GM18519 (cell line): ENCODE measurements at regions not wholly inside any gene's neighbourhood (a gene's known extent, or its start where the extent isn't known, plus 50 kb on each side); places are given as distances from the start of the nearest gene placed in this dataset.
"Not testable (repeated sequence)": the region's sequence is repeated elsewhere in the genome, so short reads cannot be mapped to it uniquely, and the experiment has no call there.

Experiments used
- ATAC-seq: cut with Tn5 transposase; IDR thresholded peaks from one replicate; pipeline ENCODE4 v1.9.1; 2021; ENCODE audit warnings: mild to moderate bottlenecking, moderate library complexity; ENCODE audit not compliant: unreplicated experiment, low FRiP score

- ATAC-seq: no peak
These were observed 221.4 kb downstream of the GATA3 start for GRCh38 chr10:8275911-8276310.

DNA sequence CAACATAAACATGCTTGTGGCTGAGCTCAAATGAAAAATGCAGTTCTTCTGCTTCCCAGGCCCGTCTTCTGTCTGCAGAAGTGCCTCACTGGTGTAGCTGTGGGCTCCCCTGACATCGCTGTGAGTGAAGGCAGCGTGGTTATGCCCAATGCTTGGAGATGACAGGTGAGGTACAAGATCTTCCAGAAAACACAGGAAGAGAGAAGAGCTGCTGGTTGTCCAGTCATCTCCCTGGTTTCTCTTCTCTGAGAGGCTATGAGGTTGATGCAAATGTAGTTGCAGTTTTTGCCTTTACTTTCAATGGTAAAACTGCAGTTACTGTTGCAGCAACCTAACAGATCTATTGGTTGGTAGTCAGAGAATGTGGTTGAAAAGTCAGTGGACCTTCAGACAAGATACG, 223.6 kb downstream of the GATA3 start:
- ATAC-seq: peak; percentile 47

- no peak for ATAC-seq
These were observed 225.1 kb downstream of the GATA3 start for GRCh38 chr10:8279598-8279997.

DNA sequence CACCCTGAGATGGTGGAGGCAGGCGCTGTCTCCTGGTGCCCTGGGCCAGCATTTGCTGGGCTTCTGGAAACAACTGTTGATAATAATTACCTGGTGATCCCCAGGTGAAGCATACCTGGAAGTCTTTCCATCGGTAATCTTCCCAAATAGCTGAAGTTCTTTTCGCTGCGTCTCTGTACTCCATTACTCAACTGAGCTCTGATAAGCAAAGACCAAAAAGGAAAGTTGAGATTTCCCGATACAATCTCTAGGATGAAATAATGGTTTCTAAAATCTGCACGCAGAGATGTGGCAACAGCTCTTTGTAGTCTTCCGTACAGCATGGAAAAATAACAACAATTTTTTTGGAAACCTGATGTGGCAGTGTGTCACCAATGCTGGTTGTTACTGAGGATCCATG, 226.5 kb downstream of the GATA3 start:
- ATAC-seq: no peak

- ATAC-seq: no peak
These were observed 227.9 kb downstream of the GATA3 start for GRCh38 chr10:8282340-8282739.

GRCh38 chr10:8283166-8283905, 228.8 kb downstream of the GATA3 start:
- no peak for ATAC-seq

GRCh38 chr10:8283986-8284385, 229.5 kb downstream of the GATA3 start:
- no peak for ATAC-seq

- not testable (repeated sequence) for ATAC-seq
These were observed 231.5 kb downstream of the GATA3 start for GRCh38 chr10:8285970-8286369.

DNA sequence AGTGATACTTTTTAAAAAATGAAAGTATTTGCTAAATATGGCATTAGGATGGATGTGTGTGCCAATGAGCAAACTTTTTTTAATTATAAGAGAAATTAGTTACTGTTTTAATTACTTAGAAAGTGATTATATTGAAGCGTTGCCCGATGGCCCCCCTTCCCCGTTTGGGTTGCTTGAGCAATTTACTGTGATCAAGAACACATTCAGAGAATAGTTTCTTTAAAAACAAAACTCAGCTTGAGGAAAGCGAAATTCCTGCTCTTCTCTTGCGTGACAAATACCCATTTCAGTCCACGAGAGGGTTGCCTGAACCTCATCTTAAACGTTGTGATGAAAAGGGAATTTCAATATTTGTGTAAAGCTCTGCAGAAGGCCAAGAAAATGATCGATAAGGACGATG, 234.1 kb downstream of the GATA3 start:
- ATAC-seq: no peak

- no peak for ATAC-seq
These were observed 234.9 kb downstream of the GATA3 start for GRCh38 chr10:8289186-8289924.

- no peak for ATAC-seq
These were observed 240.3 kb downstream of the GATA3 start for GRCh38 chr10:8294779-8295178.

DNA sequence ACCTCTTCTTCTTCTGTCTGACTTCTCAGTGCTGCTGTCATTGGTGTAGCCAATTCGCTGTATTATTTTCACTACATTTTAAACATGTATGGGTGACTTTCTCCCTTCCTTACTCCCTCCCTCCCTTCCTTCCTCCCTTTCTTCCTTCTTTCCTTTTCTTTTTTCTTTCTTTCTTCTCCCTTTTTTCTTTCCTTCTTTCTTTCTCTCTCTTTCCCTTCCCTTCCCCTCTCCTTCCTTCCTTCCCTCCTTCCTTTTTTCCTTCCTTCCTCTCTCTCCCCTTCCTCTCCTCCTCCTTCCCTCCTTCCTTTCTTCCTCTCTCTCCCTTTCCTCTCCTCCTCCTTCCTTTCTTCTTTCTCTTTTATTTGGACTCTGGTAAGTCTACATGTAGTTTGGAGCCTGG, 240.8 kb downstream of the GATA3 start:
- ATAC-seq: no peak

DNA sequence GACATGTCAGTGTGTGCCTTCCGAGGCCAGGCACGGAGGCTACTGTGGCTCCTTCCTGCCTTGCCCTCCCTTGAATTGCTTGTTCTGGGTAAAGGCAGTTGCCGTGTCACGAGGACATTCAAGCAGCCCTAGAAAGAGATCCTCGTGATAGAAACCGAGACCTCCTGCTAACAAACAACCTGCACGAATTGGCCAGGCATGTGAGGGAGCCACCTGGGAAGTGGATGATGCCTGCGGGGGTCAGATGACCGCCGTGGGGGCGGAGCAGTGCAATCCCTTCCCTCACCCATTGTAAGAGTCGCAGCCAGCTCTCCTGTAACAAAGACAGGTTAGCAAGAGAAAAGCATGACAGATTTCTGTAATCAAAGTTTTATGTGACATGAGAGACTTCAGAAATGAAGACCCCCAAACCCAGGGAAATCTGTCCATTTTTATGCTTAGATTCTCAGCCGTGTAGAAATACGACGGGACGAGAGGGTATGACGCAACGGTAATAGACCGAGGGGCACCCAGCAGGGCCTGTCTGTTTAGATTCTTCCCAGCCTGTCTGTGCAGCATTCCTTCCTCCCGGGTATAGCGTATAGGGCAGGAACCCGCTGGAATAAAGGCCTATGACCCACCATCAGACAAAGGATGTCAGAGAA, 241.7 kb downstream of the GATA3 start:
- no peak for ATAC-seq

DNA sequence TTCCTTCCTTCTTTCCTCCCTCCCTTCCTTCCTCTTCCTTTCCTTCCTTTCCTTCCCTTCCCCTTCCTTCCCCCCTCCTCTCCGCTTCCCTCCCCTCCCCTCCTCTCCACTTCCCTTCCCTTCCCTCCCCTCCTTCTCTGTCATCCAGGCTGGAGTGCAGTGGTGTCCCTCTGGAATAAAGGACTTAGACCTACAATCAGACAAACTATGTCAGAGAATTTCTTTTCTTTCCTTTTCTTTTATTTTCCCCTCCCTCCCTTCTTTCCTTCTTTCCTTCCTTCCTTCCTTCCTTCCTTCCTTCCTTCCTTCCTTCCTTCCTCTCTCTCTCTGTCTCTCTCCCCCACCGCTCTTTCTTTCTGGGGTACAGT, 242.2 kb downstream of the GATA3 start:
- no peak for ATAC-seq

- no peak for ATAC-seq
These were observed 242.6 kb downstream of the GATA3 start for GRCh38 chr10:8297107-8297506.

DNA sequence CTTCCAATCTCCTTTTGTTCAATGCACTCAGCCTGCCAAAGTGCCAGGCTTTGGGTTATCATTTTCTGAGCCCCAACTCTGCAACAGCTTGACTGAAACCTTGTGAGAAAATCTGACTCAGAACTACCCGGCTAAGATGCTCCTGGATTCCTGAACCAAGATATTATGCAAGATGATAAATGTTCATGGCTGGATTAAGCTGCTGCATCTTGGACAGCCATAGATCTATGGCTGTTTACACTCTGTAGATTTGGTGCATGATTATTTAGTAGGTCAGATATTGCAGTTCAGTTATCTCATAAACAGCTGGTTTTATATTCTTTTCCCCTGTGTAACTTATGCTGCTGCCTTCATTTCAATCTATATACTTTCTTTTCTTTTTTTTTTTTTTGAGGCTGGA, 243.5 kb downstream of the GATA3 start:
- no peak for ATAC-seq

DNA sequence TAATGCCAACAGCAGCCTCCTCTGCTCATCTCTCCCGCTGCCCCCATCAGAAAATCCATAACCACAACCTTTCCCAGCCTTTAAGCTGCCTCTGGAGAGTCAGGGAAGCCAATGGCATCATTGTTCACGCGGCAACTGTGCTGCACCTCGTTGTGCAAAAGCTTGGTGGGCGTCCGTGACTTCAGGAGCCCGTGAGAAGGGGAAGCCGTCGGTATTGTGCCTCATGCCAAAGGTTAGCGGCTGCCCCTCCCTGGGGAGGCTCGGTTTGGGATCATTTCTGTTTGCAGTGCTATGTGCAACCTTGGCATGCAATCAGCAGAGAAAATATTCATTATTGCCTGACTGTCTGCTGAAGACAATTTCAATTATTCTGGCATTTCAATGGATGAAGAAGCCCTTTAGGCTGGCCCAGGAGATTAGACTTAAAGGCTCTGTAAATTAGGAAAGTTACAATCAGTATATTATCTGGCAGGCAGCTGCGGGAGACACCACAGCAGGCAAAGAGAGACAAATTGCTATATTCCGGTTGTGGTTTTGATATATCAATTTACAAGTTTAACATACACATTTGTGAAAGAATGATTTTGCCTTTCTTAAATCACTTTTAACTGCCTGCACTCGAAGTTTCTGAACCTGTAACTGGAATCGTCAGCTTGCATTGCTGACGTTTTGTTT, 244.5 kb downstream of the GATA3 start:
- no peak for ATAC-seq

GRCh38 chr10:8300925-8301324, 246.4 kb downstream of the GATA3 start:
- no peak for ATAC-seq

DNA sequence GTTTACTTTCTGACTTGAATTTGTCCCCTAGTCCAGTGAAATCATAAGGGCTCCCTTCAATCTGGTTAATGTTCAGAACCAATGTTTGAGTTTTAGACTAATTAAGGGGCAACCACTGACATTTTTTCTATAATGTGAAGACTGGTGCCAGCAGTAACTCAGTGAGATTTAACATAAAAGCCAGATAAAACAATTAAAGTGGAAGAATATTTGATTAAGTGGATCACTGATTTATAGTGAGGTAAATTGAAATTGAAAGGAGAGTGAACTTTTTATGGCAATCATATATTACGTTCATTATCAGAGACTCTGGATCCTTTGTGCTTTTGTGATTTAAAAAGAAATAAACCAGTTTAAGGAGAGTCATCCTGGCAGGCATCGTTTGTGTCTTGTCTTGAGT, 246.8 kb downstream of the GATA3 start:
- ATAC-seq: no peak

DNA sequence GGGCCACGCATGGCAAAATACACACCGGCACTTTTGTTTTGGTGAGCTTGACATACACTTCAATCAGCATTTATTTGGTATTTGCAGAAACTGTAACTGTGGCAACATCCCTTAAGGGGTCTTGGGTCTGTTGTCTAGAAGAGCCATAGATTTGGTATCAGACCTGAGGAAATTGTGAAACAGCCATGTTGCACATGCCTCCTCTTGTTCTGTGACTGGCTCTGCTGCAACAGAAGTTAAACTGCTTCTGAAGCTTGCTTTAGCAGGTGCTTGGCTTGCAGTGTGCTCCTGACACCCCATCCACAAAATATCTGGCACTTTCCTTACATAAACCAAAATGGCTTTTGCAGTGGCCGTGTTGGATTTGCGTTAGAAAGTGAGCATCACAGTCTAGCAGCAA, 247.3 kb downstream of the GATA3 start:
- ATAC-seq: no peak

DNA sequence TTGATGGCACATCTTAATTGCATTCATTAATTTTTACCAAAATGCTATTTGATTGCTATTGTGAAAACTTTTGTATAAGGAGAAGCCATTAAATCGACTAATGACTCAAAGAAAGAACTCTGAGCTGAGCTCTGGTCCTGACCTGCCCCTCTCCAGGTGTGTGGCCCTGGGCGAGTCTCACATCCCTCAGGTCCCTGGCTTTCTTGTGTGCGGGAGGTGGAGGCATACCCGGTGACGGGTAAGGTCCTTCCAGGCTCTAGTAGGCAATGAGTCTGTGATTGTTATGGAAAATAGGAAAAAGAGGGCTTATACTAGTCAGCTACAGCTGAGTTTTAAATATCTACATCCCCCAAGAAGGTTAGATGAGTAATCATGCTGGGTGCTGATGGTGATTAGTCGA, 248.1 kb downstream of the GATA3 start:
- ATAC-seq: no peak
